ENCODE measurements at regions not wholly inside any gene's neighbourhood (a gene's known extent, or its start where the extent isn't known, plus 50 kb on each side); places are given as distances from the start of the nearest gene placed in this dataset.
A peak's percentile ranks its signal among the peaks of the same experiment; 100 is the strongest.

- no peaks in the 10 kb centered on the region for H3K36me3 Mint-ChIP-seq
- peaks cover 2% of the 10 kb centered on the region for H3K27me3 Mint-ChIP-seq
- H3K4me1 Mint-ChIP-seq: peaks cover 2% of the 10 kb centered on the region
- H3K9me3 Mint-ChIP-seq: no peaks in the 10 kb centered on the region
- no peak overlapping the region for H3K4me3 Mint-ChIP-seq
- no peak overlapping the region for H3K27ac Mint-ChIP-seq
Measured at GRCh38 chr5:143892271-143892670, 80.3 kb downstream of the HMHB1 start.

DNA sequence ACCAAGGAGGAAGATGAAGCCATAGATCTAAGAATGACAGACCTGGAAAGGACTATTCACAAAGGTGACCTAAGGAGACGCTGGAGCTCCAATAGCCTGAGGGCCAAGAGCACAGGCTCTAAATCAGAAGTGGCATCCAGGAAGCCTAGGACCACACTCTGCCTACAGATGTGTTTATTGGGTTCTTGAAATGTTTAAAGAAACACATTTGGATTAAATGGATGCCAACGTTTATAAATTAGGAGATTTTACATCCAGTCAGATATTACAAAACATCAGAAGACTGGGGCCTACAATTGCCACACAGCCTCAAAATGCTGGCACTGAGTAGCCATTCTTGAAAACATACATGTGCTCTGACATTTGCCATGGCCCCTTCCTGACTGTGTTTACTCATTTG, 80.9 kb downstream of the HMHB1 start:
- Mint-ChIP-seq H3K4me1 (peaks cover 8% of the 10 kb centered on the region), H3K36me3 (no peaks in the 10 kb centered on the region), H3K4me3 (no peak overlapping the region), H3K9me3 (no peaks in the 10 kb centered on the region), H3K27me3 (peaks cover 2% of the 10 kb centered on the region), H3K27ac (no peak overlapping the region)

GRCh38 chr5:143893638-143894037, 81.7 kb downstream of the HMHB1 start:
- H3K9me3 Mint-ChIP-seq: no peaks in the 10 kb centered on the region
- no peaks in the 10 kb centered on the region for H3K36me3 Mint-ChIP-seq
- peaks cover 2% of the 10 kb centered on the region for H3K27me3 Mint-ChIP-seq

DNA sequence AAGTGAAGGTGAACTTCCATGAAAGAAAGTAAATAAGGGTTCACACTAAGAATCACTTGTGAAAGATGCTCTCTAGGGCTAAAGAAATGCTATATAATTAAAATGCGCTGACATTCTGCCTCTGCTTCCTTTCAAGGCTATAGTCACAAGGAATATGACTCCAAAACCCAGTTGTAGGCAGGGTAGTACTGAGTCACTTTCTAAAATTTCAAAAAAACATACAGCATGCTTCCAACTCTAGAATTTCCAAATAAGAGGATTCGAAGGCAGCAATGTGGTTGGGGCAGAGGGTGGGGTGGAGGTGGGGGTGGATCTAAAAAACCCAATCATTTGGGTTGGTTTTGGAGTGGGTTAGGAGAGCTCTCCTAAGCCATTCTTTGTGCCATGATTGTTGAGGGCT, 84.6 kb downstream of the HMHB1 start:
- Mint-ChIP-seq H3K27me3 (no peaks in the 10 kb centered on the region), H3K4me1 (peaks cover 26% of the 10 kb centered on the region), H3K27ac (no peak overlapping the region), H3K9me3 (no peaks in the 10 kb centered on the region), H3K36me3 (no peaks in the 10 kb centered on the region), H3K4me3 (no peak overlapping the region)

More at GRCh38 chr5:143893638-143894037, 81.7 kb downstream of the HMHB1 start:
- Mint-ChIP-seq H3K4me3 (no peak overlapping the region), H3K4me1 (peaks cover 14% of the 10 kb centered on the region), H3K27ac (no peak overlapping the region)

DNA sequence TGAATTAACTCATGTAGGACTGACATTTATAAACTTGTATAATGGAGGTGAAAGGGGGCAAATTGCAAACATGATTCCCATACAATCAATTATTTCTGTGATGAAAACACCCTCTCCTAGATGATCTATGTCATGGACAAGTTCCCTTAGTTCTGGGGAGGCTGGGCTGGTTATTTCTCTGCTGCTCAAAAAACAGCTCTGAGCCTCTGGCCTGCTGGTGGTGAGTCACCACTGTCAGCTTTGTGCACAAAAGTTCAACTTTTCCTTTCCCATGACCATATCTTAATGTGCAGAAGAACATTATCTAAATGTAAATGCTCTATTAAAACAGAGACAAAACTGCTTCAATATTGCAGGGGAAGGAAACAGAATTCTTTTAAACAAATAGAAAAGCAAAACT, 85.0 kb downstream of the HMHB1 start:
- Mint-ChIP-seq H3K4me3 (no peak overlapping the region), H3K9me3 (no peaks in the 10 kb centered on the region), H3K27me3 (no peaks in the 10 kb centered on the region), H3K27ac (no peak overlapping the region), H3K36me3 (no peaks in the 10 kb centered on the region), H3K4me1 (peaks cover 26% of the 10 kb centered on the region)

DNA sequence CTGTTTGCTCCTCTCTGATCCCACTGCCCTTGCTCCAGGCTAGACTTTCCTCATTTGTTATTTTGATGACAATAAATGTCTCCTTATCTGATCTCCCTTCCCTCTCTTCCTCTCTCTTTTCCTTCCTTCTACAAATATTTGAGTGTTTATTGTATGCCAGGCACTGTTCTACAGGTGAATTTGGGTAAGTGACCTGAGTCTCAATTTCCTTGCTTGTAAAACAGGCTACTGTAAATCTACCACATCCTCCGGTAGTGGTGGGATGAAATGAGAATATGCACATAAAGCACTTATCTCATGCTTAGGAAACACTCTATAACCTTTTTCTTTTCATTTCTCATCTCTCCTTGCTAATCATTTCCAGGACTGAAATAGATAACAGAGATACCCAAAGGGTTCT, 86.4 kb downstream of the HMHB1 start:
- peak overlapping the region; percentile 39 for H3K4me3 Mint-ChIP-seq
- H3K9me3 Mint-ChIP-seq: no peaks in the 10 kb centered on the region
- no peaks in the 10 kb centered on the region for H3K36me3 Mint-ChIP-seq
- H3K27ac Mint-ChIP-seq: peak overlapping the region; percentile 5
- no peaks in the 10 kb centered on the region for H3K27me3 Mint-ChIP-seq
- H3K4me1 Mint-ChIP-seq: peaks cover 26% of the 10 kb centered on the region

DNA sequence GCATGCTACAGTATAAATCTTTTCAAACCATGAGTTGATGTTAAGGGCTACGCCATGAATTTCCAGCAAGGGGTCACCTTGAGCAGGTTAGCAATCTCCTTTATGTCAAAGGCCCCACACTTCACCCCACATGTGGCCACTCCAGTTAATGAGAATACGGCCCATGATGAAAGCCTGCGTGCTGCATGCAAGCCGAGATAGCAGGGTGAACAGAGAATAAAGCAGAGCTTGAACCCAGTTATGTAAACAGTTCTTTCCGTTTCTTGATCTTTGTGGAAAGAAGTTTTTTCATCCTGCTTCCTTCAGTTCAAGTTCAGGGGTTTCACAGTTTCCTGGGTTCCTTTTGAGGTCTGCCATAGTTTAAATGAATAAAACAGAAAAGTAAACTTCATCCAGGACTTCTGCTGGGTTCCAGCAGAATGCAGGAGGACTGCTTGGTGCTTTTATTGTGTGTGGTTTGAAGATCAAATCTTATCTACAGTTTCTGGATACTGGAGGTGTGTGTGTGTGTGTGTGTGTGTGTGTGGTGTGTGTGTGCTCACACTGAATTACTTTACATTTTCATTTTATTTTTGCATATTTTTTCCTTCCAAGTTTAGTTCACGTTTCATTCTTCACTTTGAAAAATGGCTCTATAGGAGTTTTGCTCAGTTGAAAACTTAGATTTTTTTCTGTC, 87.1 kb downstream of the HMHB1 start:
- H3K4me1 Mint-ChIP-seq: peaks cover 26% of the 10 kb centered on the region
- no peaks in the 10 kb centered on the region for H3K36me3 Mint-ChIP-seq
- no peaks in the 10 kb centered on the region for H3K9me3 Mint-ChIP-seq
- H3K4me3 Mint-ChIP-seq: peak overlapping the region; percentile 39
- peak overlapping the region; percentile 1 for H3K27ac Mint-ChIP-seq
- H3K27me3 Mint-ChIP-seq: no peaks in the 10 kb centered on the region

GRCh38 chr5:143908959-143909358, 97.0 kb downstream of the HMHB1 start:
- no peaks in the 10 kb centered on the region for H3K36me3 Mint-ChIP-seq
- no peaks in the 10 kb centered on the region for H3K4me1 Mint-ChIP-seq
- H3K27ac Mint-ChIP-seq: no peak overlapping the region
- H3K4me3 Mint-ChIP-seq: no peak overlapping the region
- no peaks in the 10 kb centered on the region for H3K9me3 Mint-ChIP-seq
- peaks cover 1% of the 10 kb centered on the region for H3K27me3 Mint-ChIP-seq

GRCh38 chr5:143913008-143913752, 101.2 kb downstream of the HMHB1 start:
- H3K36me3 Mint-ChIP-seq: no peaks in the 10 kb centered on the region
- peaks cover 6% of the 10 kb centered on the region for H3K27me3 Mint-ChIP-seq
- no peak overlapping the region for H3K4me3 Mint-ChIP-seq
- no peak overlapping the region for H3K27ac Mint-ChIP-seq
- H3K4me1 Mint-ChIP-seq: no peaks in the 10 kb centered on the region
- H3K9me3 Mint-ChIP-seq: no peaks in the 10 kb centered on the region

DNA sequence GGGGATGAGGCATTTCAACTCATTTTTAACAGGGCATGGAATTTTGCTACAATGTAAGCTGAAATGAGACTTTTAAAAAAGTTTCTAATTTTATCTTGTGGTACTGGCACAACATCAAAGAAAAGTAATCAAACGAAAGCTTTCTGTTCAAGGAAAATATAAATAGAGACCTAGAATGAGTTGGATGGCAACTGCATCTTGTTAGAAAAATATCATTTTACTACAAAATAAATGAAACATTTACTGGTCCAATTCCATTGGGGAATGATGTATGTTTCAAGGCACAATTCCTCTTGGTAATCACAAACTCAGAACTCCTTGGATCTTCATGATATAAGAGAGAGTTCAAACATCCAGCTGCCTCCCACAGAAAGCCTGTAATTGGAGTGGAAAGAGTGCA, 102.8 kb downstream of the HMHB1 start:
- Mint-ChIP-seq H3K27ac (no peak overlapping the region), H3K9me3 (no peaks in the 10 kb centered on the region), H3K4me3 (no peak overlapping the region), H3K27me3 (peaks cover 6% of the 10 kb centered on the region), H3K36me3 (no peaks in the 10 kb centered on the region), H3K4me1 (no peaks in the 10 kb centered on the region)

GRCh38 chr5:143916451-143916850, 104.5 kb downstream of the HMHB1 start:
- H3K27me3 Mint-ChIP-seq: peaks cover 6% of the 10 kb centered on the region
- H3K9me3 Mint-ChIP-seq: no peaks in the 10 kb centered on the region
- H3K4me1 Mint-ChIP-seq: no peaks in the 10 kb centered on the region
- H3K4me3 Mint-ChIP-seq: no peak overlapping the region
- no peaks in the 10 kb centered on the region for H3K36me3 Mint-ChIP-seq
- H3K27ac Mint-ChIP-seq: peak overlapping the region; percentile 5

DNA sequence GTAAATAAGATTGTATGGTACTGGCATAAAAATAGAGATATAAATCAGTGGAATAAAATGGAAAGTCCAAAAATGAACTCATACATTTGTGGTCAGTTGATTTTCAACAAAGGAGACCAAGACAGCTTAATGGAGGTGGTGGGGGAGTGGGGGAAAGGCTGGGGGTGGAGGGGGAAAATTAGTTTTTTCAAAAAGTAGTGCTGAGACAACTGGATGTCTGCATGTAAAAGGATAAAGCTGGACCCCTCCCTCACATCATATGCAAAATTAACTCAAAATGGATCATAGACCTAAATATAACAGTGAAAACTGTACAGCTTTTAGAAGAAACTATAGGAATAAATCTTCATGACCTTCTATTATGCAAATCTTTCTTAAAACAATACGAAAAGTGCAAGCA, 107.0 kb downstream of the HMHB1 start:
- H3K27ac Mint-ChIP-seq: no peak overlapping the region
- H3K27me3 Mint-ChIP-seq: peaks cover 5% of the 10 kb centered on the region
- H3K9me3 Mint-ChIP-seq: no peaks in the 10 kb centered on the region
- no peak overlapping the region for H3K4me3 Mint-ChIP-seq
- peaks cover 2% of the 10 kb centered on the region for H3K4me1 Mint-ChIP-seq
- no peaks in the 10 kb centered on the region for H3K36me3 Mint-ChIP-seq

DNA sequence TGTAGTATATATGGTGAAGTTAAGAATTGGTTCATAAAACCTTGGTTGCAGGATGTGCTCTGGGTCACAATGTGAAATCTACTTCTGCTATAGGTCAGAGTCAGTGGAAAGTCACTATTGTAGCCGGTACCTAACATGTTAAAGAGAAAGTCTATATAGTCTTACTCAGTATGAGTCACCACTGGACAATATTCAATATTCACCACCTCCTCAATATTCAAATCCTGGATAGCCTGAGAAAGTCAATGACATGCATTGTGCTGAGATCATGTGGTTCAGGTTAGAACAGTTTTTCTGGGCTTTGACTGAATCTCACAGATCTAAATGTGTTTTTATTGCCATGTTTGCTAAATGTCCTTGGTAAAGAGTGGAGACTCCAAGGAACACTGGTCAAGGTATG, 108.8 kb downstream of the HMHB1 start:
- no peaks in the 10 kb centered on the region for H3K9me3 Mint-ChIP-seq
- no peak overlapping the region for H3K4me3 Mint-ChIP-seq
- H3K4me1 Mint-ChIP-seq: peaks cover 3% of the 10 kb centered on the region
- no peak overlapping the region for H3K27ac Mint-ChIP-seq
- no peaks in the 10 kb centered on the region for H3K27me3 Mint-ChIP-seq
- no peaks in the 10 kb centered on the region for H3K36me3 Mint-ChIP-seq

- no peaks in the 10 kb centered on the region for H3K27me3 Mint-ChIP-seq
- no peaks in the 10 kb centered on the region for H3K9me3 Mint-ChIP-seq
- H3K36me3 Mint-ChIP-seq: no peaks in the 10 kb centered on the region
- peaks cover 3% of the 10 kb centered on the region for H3K4me1 Mint-ChIP-seq
- no peak overlapping the region for H3K4me3 Mint-ChIP-seq
- no peak overlapping the region for H3K27ac Mint-ChIP-seq
Measured at GRCh38 chr5:143921525-143922311, 109.8 kb downstream of the HMHB1 start.

DNA sequence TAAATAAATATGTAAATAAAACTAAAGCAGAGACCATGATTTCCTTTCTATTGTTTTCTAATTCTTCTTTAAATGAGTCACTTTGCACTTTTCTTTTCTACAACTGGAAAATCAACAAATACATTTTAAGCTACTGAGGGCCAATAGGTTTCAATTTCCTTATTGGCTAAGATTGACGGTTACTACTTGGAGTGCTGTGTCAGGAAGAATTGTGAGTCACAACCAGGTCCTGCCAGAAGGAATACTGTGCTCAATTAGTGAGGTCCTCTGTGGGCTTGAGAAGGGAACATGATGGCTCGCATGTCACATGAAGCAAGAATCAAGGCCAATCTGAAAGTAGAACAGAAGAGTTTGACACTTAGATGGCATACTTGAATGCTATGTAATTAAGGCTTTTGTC, 110.8 kb downstream of the HMHB1 start:
- Mint-ChIP-seq H3K27ac (no peak overlapping the region), H3K4me1 (peaks cover 3% of the 10 kb centered on the region), H3K36me3 (no peaks in the 10 kb centered on the region), H3K27me3 (no peaks in the 10 kb centered on the region), H3K4me3 (no peak overlapping the region), H3K9me3 (no peaks in the 10 kb centered on the region)
